GM10266 (cell line): ENCODE measurements at regions not wholly inside any gene's neighbourhood (a gene's known extent, or its start where the extent isn't known, plus 50 kb on each side); places are given as distances from the start of the nearest gene placed in this dataset.

ENCODE experiments used
- DNase-seq: peaks from one replicate; pipeline ENCODE4 v3.0.0; 2012; ENCODE audit errors: extremely low spot score
- CTCF ChIP-seq: IDR thresholded peaks from 2 replicates; pipeline ENCODE4 v1.5.1; 2012; ENCODE audit warnings: mild to moderate bottlenecking, low read depth; ENCODE audit not compliant: control insufficient read depth, insufficient read depth; ENCODE audit errors: missing control alignments

GRCh38 chr14:84546236-84546635 lies 983.7 kb upstream of the FLRT2 start:
- no peak for TF ChIP-seq CTCF
- DNase-seq: no peak

- no peak for DNase-seq
- TF ChIP-seq CTCF: no peak
Measured at GRCh38 chr14:84554136-84554535, 975.8 kb upstream of the FLRT2 start.

GRCh38 chr14:84555493-84555892 lies 974.5 kb upstream of the FLRT2 start:
- TF ChIP-seq CTCF: no peak
- DNase-seq: no peak

GRCh38 chr14:84566109-84566508 lies 963.8 kb upstream of the FLRT2 start:
- TF ChIP-seq CTCF: no peak
- no peak for DNase-seq

GRCh38 chr14:84575681-84576080 lies 954.3 kb upstream of the FLRT2 start:
- DNase-seq: no peak
- TF ChIP-seq CTCF: no peak

GRCh38 chr14:84579292-84579691 lies 950.7 kb upstream of the FLRT2 start:
- DNase-seq: no peak
- TF ChIP-seq CTCF: no peak

GRCh38 chr14:84581041-84581440 lies 948.9 kb upstream of the FLRT2 start:
- DNase-seq: no peak
- no peak for TF ChIP-seq CTCF
